CD4-positive, alpha-beta T cell treated with Interleukin-10 for 1 hour (primary cell): ENCODE measurements at regions not wholly inside any gene's neighbourhood (a gene's known extent, or its start where the extent isn't known, plus 50 kb on each side); places are given as distances from the start of the nearest gene placed in this dataset.

Source experiments
- DNase-seq: peaks from one replicate; pipeline ENCODE4 v3.0.0-alpha.2; 2020

DNA sequence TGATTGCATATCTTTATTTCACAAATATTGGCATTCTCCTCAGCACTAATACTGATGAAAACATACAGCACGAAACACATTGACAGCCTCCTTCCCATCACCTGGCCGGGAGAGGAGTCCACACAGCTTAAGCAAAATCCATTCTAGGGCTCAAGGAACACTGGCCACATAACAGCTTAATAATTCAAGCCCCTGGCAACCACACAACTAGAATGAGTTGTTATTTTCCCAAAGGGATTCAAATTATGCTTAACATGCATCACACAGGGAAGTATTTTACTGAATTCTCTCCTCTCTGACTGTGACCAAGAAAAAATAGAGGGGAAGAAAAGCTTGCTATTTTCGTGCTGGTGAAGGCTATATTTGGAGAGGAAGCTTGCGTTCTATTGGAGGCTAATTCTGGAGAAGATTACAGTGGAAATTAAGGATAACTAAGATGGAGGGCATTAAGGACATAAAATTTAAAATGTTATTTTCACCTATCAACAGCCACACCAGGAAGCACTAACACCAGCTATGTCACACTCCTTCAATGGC, 198.5 kb downstream of the ADGRG6 start:
- no peak for DNase-seq

DNA sequence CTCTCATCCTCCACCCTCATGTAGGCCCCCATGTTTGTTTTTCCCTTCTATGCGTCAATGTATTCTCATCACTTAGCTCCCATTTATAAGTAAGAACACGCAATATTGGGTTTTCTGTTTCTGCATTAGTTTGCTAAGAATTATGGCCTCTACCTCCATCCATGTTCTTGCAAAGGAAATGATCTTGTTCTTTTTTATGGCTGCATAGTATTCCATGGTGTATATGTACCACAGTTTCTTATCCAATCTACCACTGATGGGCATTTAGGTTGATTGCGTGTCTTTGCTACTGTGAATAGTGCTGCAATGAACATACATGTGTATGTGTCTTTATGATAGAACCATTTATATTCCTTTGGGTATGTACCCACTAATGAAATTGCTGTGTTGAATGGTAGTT, 200.0 kb downstream of the ADGRG6 start:
- no peak for DNase-seq

DNA sequence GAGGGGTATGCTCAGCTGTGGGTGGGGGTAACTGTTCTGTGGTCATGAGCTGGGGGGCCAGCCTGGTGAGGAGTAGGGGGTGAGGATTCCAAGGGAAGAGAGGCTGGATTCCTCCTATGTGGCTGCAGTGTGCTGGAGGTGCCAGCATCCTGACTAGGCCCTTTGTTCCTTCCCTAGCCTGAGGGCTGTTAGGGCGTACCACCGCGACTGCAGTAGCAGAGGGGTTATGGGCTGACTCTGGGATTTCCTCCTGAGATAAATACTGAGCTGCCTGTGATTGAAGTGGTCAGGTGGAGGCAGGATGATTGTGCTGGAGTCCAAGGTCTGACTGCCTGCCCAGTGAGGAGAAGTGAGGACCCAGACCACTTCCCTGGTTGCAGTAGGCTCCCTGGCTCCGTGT, 205.3 kb downstream of the ADGRG6 start:
- no peak for DNase-seq

DNA sequence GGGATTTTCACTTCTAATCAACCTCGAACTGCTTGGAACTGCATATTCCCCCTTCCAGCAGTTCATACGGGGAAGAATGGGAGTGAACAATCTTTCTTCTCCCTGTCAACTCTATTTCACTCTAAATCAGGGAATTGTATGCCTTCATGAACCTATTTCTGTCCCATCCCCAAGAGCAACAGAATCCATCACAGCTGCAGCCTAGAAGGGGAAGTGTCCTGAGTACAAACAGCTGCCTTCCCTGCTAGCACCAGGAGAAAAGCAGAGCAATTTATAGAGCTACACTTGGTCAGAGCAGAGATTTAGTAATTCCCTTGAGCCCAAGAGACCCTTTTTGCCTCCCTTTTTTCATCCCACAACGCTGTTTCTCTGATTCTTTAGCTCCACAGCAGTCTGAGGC, 208.4 kb downstream of the ADGRG6 start:
- DNase-seq = no peak

DNA sequence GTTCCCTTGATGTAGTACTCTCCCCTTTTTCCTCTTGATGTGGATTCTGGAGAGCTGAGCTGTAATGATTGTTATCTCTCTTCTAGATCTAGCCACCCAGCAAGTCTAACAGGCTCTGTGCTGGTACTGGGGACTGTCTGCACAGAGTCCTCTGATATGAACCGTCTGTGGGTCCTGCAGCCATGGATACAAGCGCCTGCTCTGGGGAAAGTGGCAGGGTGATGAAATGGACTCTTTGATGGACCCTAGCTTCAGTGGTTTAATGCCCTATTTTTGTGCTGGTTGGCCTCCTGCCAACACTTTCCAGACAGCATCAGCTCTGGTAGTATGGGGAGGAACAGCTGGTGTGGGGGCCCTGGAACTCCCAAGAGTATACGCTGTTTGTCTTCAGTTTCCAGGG, 216.3 kb downstream of the ADGRG6 start:
- no peak for DNase-seq

DNA sequence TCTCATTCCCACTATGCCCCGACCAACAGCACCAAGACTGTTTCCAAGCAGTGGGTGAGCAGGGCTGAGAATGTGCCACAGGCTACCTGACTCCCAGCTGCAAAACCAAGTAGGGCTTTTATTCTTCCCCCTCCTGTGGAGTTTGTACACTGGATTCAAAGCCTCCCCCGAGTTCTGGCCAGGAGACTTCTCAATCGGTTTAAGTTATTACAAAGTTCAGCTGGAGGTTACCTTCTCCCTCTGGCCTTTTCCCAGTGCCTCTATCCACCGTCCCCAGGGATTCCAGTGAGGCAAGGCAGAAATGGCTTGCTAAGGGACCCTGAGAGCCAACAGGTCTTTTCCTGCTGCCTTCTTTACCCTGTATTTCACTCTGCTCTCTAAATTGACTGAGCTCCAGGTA, 217.0 kb downstream of the ADGRG6 start:
- no peak for DNase-seq

DNA sequence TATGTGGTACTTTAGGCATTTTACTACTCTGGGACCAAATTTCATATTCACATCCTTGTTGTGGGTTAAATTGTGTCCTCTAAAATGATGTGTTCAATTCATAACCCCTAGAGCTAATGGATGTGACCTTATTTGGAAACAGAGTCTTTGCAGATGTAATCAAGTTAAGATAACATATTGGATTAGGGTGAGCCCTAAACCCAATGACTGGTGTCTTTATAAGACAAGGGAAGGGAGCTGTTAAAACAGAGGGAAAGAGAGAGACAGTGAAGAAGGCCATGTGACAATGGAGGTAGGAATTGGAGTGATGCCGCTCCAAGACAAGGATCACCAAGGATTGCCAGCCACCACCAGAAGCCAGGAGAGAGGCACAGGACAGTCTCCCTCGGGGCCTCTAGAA, 220.0 kb downstream of the ADGRG6 start:
- DNase-seq = no peak

DNA sequence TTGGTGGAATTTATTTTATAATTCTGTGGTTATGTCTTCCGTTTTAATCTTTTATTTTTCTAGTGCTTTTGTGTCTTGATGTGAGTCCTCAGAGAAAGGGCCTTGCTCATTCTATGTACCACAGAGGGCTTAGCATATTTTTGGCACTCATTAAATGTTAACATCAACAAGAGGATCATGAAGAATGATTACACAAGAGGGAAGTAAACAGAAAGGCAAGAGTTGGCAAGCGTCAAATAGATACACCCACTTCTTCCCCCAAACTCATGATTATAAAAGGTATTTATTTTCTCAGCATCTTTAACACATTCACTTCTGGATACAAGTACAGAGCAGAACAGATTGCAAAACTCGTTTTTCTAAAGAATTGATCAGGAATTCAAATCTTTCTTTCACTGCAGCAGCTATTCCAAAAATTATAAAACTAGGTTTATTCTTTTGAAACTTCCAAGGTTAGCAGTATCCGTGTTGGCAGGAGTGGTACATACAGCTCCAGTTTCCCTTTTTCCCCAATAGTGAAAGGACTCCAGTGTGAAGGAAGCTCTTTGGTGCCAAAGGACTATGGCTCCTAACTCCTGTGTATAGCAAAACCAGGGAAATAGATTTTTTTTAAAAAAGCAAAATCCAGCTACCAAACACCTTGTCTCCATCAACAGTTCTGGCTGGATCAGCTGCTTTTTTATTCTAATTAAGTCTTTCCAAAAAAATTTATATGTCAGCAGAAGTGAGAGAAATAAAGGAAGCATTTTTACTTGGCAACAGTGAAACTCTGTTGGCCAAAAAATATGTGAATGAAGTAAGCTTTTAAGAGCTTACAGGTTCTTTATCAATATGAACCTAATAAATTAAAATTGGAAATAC, 221.9 kb downstream of the ADGRG6 start:
- no peak for DNase-seq

DNA sequence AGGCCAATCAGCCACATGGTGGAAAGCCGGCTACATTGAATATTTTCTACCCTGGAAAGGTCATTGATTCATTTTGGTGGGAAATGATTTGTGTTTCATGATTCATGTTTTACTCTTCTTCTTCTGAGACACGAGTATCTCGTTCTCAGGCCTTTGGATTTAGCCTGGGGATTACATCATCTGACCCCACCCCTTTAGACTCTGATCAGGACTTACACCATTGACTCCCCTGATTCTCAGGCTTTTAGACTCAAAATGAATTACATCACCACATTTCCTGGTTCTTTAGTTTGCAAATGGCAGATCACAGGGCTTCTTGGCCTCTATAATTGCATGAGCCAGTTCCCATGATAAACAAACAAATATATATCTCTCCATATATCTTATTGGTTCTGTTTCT, 228.8 kb downstream of the ADGRG6 start:
- no peak for DNase-seq

DNA sequence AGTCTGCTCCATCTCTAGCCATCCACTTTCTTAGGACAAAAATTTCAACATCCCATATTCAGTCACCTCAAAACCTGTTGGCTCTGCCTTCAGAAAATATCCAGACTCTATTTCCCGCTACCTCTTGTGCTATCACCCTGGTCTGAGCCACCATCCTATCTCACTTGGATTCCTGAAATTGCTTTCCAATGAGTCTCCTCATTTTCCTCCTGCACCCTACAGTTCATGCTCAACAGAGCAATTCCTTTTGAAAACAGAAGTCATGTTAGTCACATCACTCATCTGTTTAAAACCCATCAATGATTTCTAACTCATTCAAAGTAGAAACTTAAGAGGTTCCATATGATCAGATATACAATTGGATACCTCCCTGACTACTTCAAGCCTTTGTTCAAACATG, 229.9 kb downstream of the ADGRG6 start:
- no peak for DNase-seq

DNA sequence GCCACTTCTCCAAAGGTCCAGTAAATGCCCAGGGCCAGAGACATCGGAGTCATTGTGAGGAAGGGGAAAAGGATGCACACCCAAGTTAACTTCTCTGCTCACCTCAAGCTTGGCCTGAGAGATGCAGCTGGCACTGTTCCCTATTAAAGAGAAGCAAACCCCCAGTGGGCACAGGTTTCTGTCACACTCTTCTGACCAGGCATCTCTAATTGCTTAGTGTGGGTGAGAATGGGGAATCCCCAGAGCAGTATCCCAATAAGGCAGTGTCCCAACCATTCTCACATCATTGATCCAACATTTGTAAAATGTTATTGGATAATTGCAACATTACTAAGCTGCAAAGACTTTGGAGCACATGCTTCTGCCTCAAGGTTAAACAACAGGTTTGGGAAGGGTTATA, 232.3 kb downstream of the ADGRG6 start:
- DNase-seq = no peak

DNA sequence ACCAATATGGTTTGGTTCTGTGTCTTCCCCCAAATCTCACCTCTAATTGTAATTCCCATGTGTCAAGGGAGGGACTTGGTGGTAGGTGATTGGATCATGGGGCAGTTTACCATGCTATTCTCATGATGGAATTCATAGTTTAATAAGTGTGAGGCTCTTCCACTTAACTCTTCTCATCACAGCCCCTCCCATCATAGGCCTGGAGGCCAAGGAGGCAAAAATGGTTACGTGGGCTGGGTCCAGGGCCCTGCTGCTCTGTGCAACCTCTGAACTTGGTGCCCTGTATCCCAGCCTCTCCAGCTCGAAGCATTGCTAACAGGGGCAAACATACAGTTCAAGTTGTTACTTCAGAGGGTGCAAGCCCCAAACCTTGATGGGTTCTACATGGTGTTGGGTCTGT, 232.7 kb downstream of the ADGRG6 start:
- DNase-seq = no peak

DNA sequence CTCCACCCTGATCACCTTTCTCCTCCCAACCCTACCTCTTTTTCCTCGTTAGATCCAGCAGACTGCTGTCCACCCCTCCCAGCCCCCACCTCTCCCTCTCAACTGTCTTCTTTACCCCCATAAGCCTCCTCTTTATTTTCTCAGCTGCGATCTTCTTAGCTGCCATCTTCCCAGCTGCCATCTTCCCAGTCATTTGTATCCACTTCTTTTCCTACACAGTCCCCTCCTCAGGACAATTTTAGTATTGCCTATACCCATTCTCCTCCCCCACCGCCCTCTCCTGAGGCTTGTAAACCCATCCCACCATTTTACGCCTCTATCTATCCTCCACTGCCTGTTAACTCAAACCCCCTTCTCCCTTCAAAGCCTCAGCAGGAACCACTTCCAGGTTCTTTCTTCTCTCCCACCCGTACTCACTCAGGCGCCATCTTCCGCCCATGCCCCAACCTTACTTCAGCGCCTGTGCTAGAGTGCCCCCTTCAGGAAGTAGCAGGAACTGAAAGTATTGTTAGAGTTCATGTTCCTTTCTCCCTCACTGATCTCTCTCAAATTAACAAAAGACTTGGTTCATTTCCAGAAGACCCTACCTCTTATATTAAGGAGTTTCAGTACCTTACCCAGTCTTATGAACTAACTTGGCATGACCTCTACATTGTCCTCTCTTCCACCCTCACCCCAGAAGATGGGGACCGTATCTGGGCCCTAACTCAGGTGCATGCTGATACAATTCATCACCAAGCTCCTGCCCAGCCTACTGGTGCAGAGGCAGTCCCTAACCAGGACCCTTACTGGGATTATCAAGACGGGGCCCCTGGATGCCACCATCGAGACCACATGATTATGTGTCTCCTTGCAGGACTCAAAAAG, 236.0 kb downstream of the ADGRG6 start:
- DNase-seq = peak; percentile 19

DNA sequence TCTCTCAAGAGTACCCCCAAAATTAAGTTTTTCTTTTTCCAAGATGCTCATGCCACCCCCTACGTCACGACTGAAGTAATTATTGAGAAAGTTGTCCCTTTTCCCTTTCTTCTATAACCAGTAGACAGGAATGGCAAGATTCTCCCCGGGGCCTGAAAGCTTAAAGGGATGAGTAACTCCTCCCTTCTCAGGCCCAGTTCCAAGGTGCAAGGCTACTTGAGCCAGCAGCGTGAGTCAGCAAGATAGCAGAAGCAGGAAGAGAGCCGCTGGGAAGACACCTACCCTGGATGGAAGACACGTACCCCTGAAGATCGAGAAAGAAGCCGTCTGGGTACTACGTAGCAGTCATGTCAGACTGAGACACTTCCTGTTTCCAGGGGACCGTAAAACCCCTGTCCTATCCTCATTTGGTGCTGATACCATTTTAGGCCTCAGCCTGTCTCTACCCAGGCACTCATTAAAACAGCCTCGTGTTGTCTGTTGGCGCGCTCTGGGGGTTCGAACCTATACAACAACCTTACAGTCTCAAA, 241.0 kb downstream of the ADGRG6 start:
- DNase-seq = no peak

DNA sequence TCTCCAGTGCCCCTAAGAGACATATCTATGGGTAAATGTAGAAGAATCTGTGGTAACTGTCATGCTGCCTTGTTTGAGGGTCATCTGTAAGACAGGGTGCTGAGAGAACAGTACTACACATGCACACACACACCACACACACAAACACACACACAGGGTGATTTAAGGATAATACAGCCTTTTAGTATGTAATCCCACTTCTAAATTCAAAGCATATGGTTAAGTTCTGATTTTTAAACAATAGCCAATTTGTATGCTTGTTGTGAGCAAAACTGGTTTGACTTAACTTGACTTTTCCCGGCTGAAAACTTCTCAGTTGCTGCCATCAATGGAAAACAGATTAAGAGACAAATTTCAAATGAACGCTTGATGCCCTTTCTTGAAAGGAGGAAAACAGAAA, 241.8 kb downstream of the ADGRG6 start:
- DNase-seq = no peak

DNA sequence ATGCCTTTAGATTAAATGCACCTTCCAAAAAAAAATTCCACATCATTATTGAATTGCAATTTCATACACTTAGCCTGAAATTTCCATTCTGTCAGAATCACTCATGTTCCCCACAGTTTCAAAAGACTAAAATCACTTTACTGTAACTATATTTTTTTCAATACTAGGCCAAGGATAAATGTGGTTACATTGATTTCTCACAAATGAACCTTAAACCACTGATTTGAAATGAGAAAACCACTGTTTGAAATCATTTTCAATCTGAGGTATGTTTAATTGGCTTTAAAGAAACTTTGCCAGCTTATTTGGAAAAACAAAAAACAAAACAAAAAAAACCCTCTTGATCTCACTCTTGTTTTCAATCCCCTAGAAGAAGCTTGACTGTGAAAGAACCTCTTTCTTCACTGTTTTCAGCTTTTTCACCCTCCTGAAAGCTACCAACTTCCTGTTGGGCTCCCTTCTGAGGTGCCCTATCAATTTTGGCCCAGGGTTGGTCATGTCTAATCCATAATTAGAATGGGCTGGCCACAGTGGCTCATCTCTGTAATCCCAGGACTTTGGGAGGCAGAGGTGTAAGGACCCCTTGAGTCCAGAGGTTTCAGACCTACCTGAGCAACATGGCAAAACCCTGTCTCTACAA, 242.5 kb downstream of the ADGRG6 start:
- DNase-seq = no peak

DNA sequence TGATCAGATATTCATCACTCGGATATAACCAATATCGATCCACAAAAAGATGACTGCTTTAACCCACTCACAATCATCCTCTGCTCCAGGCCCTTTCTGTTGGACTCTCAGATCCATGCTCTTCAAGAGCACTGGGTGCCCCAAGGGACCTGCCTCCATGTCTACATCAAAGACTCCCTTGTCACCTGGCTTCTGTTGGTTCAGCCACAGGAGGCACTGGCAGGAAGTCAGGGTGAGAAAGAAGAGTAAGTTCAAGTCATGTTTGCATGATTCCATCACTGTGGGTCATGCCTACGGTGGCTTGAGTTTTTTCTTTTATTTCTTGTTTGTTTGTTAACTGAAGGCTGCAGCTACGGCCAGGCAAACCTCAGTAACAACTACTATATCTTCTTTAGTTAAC, 243.3 kb downstream of the ADGRG6 start:
- DNase-seq = no peak

DNA sequence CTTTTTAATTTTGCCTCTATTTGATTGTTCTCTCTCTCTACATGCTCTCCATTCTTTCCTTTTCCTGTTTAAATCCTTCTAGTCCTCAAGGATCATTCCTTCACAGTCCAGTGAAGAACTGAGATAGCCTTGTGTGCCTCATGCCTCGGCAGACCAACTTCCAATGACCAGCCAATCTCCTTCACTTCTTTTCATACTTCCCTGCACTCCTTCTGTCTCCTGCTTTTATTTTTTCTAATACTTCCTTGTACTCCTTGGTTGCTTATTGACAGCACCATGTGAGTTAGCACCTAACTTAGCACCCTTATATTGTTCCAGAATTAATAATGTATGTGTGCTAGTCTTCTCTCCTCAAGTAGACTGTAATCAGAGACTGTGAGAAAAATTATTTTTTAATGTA, 246.8 kb downstream of the ADGRG6 start:
- DNase-seq = no peak

DNA sequence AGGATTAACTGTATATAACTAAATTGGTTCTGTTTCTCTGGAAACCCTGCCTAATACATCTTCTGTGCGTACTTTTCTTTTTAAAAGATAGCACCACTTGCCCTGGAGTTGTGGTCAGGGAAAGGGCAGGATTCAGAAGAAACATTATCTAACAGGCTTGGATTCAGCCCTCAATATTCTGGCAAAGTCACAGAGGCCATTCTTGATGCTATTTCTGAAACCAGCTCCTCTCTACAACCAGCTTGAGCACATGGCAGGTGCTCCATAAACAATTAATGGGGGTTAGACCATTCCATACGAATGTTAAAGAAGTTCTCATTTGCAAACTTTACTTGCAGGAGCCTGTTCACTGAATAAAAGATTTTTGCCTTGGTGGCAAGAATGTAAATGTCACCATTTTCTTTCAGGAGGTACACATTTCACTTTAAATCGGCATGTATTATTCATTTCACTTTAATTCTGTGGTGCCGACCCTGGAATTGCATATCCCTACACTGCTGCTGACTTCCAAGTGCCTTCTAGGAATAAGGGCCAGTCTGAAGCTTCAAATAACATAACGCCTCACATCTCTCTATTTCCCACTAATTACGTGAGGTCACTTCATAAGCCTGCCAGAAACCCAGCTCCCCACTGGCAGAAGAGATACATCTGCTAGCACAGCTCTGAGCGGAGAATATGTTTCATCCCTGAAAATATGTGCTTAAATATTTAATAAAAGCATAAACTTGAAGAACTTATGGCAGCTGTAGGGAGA, 248.7 kb downstream of the ADGRG6 start:
- no peak for DNase-seq

DNA sequence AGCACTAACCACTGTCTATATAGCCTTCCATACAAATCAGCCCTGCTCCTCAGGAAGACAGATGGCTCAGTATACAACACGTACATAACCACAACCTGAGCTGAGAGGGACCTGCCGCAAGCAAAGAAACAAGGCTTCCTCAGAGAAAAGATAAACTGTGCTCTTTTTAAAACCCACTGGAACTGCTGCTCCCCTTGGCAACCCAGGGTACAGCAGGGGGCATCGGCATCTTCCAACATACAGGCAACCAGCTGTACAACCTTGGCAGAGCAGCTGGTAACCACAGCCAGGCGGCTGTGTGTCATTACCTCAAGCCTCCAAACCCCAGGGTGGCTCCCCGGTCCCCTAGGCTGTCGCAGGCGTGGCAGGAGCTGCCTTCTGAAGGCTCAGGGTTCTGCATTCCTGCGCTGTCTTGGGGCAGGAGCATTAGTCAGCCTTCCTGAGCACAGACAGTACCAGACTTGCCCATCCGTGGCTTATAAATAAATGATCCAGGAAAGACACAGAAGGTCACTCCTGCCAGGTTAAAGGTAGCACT, 249.5 kb downstream of the ADGRG6 start:
- no peak for DNase-seq

DNA sequence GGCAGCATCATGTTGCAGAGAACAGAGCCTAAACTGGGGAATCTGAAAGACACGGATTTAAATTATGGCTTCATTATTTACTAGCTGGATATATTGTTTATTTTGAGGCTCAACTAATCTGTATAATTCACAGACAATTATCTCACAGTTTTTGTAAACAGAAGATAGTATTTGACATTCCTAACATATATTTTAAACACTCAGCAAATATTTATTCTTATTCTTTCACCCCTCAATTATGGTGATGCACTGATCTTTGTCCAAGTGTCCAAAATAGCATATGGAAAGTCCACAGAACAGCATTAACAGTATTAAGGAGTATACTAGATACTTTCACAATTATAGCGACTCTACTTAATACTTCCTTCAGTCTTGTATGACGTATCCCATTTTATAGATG, 257.0 kb downstream of the ADGRG6 start:
- DNase-seq = no peak
